Neuronal stem cell (in vitro differentiated cells): ENCODE measurements at regions not wholly inside any gene's neighbourhood (a gene's known extent, or its start where the extent isn't known, plus 50 kb on each side); places are given as distances from the start of the nearest gene placed in this dataset.

Source experiments
- DNase-seq: peaks from one replicate; pipeline ENCODE4 v3.0.0-alpha.2; 2013; ENCODE audit warnings: low spot score
- H2AFZ ChIP-seq: one replicate; pipeline ENCODE4 v1.6.1; 2013; ENCODE audit warnings: mild to moderate bottlenecking, low read length, inconsistent platforms
- H2AK5ac ChIP-seq: 2 replicates; pipeline ENCODE4 v1.6.1; 2013; ENCODE audit warnings: low read depth, mild to moderate bottlenecking, inconsistent platforms, low read length, moderate library complexity, mixed read lengths
- H2BK120ac ChIP-seq: 2 replicates; pipeline ENCODE4 v1.6.1; 2013; ENCODE audit warnings: low read depth, mild to moderate bottlenecking, inconsistent platforms, low read length, moderate library complexity, mixed read lengths
- H2BK12ac ChIP-seq: one replicate; pipeline ENCODE4 v1.6.1; 2013; ENCODE audit warnings: low read length, inconsistent platforms
- H2BK15ac ChIP-seq: 2 replicates; pipeline ENCODE4 v1.6.1; 2013; ENCODE audit warnings: mild to moderate bottlenecking, low read length, inconsistent platforms, mixed read lengths
- H2BK5ac ChIP-seq: one replicate; pipeline ENCODE4 v1.6.1; 2013; ENCODE audit warnings: inconsistent platforms, mild to moderate bottlenecking, low read length, moderate library complexity
- H3K14ac ChIP-seq: one replicate; pipeline ENCODE4 v1.6.1; 2013; ENCODE audit warnings: low read length, inconsistent platforms
- H3K18ac ChIP-seq: 2 replicates; pipeline ENCODE4 v1.6.1; 2013; ENCODE audit warnings: low read length, inconsistent platforms
- H3K23ac ChIP-seq: 2 replicates; pipeline ENCODE4 v1.6.1; 2013; ENCODE audit warnings: low read depth, mild to moderate bottlenecking, mixed read lengths, low read length, inconsistent platforms; ENCODE audit not compliant: poor library complexity
- H3K27ac ChIP-seq: replicated peaks from 3 replicates; pipeline ENCODE4 v1.5.1; 2013; ENCODE audit warnings: low read length, inconsistent platforms
- H3K27me3 ChIP-seq, 3 experiments: 2 replicates each; pipeline ENCODE4 v1.6.1; 2013; ENCODE audit warnings: low read length in 3 of 3, mild to moderate bottlenecking in 2 of 3, inconsistent platforms in 1 of 3, low read depth in 1 of 3, mixed read lengths in 1 of 3, moderate library complexity in 1 of 3; ENCODE audit not compliant: control insufficient read depth in 3 of 3, insufficient read depth in 3 of 3
- H3K36me3 ChIP-seq, 2 donors: replicated peaks in 1 of 2; 2 replicates each; pipeline ENCODE4 v1.6.1; 2013; ENCODE audit warnings: low read length in 2 of 2; ENCODE audit not compliant: control insufficient read depth in 2 of 2, insufficient read depth in 2 of 2
- H3K4ac ChIP-seq: 2 replicates; pipeline ENCODE4 v1.6.1; 2013; ENCODE audit warnings: inconsistent platforms, mild to moderate bottlenecking, low read length, moderate library complexity
- H3K4me1 ChIP-seq, 2 donors: 1 replicate in 1 of 2; 2 replicates in 1 of 2; pipeline ENCODE4 v1.6.1; 2013; ENCODE audit warnings: low read length in 2 of 2, low read depth in 1 of 2; ENCODE audit not compliant: control insufficient read depth in 2 of 2, insufficient read depth in 1 of 2
- H3K4me2 ChIP-seq: one replicate; pipeline ENCODE4 v1.6.1; 2013; ENCODE audit warnings: mild to moderate bottlenecking, low read length, inconsistent platforms; ENCODE audit not compliant: insufficient read depth, poor library complexity, severe bottlenecking
- H3K4me3 ChIP-seq, 2 donors: 2 replicates each; pipeline ENCODE4 v1.5.1; 2013; ENCODE audit warnings: low read length in 2 of 2, mild to moderate bottlenecking in 2 of 2, inconsistent platforms in 1 of 2, moderate library complexity in 1 of 2
- H3K79me1 ChIP-seq: one replicate; pipeline ENCODE4 v1.6.1; 2013; ENCODE audit warnings: low read depth, mild to moderate bottlenecking, inconsistent platforms, low read length, moderate library complexity
- H3K9ac ChIP-seq: one replicate; pipeline ENCODE4 v1.6.1; 2013; ENCODE audit warnings: mild to moderate bottlenecking, low read depth, low read length, inconsistent platforms; ENCODE audit not compliant: poor library complexity
- H3K9me3 ChIP-seq, 2 donors: replicated peaks in 1 of 2; 2 replicates each; pipeline versions ENCODE3 to v1.6.1; 2013; ENCODE audit warnings: low read length in 2 of 2, mild to moderate bottlenecking in 2 of 2, inconsistent platforms in 1 of 2, low read depth in 1 of 2, mixed read lengths in 1 of 2, moderate library complexity in 1 of 2; ENCODE audit not compliant: control insufficient read depth in 2 of 2, insufficient read depth in 1 of 2
- H4K8ac ChIP-seq: one replicate; pipeline ENCODE4 v1.6.1; 2013; ENCODE audit warnings: low read depth, mild to moderate bottlenecking, inconsistent platforms, low read length, moderate library complexity
- H4K91ac ChIP-seq: one replicate; pipeline ENCODE4 v1.6.1; 2013; ENCODE audit warnings: low read length, low read depth, mild to moderate bottlenecking, inconsistent platforms; ENCODE audit not compliant: poor library complexity
- WGBS, 2 donors: extraction: QIAGEN DNeasy Blood & Tissue Kit; methylation state at CpG; one replicate each; pipeline ENCODE4 v1.1.7; 2013; ENCODE audit warnings: missing lambda C conversion rate in 2 of 2, mixed read lengths in 1 of 2; ENCODE audit not compliant: insufficient read length in 2 of 2, insufficient replicate concordance in 1 of 2; ENCODE audit errors: extremely low coverage in 2 of 2; 5-methylcytosine and 5-hydroxymethylcytosine counted together

- H3K9ac ChIP-seq = no peak overlapping the region
- no peaks in the 10 kb centered on the region for H3K36me3 ChIP-seq
- H3K27me3 ChIP-seq = no peaks in the 10 kb centered on the region
- H2AK5ac ChIP-seq = no peak overlapping the region
- H3K23ac ChIP-seq = no peak overlapping the region
- no peak for DNase-seq
- WGBS, 2 donors = no CpG with 5 or more reads among the region's 2 CpGs
- H3K4me2 ChIP-seq = no peak overlapping the region
- no peaks in the 10 kb centered on the region for H3K9me3 ChIP-seq
- H4K8ac ChIP-seq = no peak overlapping the region
- H3K4ac ChIP-seq = no peak overlapping the region
- no peak overlapping the region for H2BK120ac ChIP-seq
- H2AFZ ChIP-seq = no peak overlapping the region
- no peak overlapping the region for H3K18ac ChIP-seq
- no peak overlapping the region for H2BK15ac ChIP-seq
- H3K79me1 ChIP-seq = no peaks in the 10 kb centered on the region
- no peak overlapping the region for H3K27ac ChIP-seq
- H4K91ac ChIP-seq = no peak overlapping the region
- no peak overlapping the region for H3K14ac ChIP-seq
- H3K4me3 ChIP-seq = no peak overlapping the region
- H3K4me1 ChIP-seq = no peaks in the 10 kb centered on the region
- no peak overlapping the region for H2BK12ac ChIP-seq
- H2BK5ac ChIP-seq = no peak overlapping the region
These were observed 603.7 kb upstream of the ZEB2 start for GRCh38 chr2:145123606-145124005.

- H3K36me3 ChIP-seq = no peaks in the 10 kb centered on the region
- WGBS, 2 donors = no CpG with 5 or more reads among the region's 1 CpG
- no peak overlapping the region for H2BK12ac ChIP-seq
- no peak overlapping the region for H3K4me2 ChIP-seq
- no peak overlapping the region for H3K9ac ChIP-seq
- H2BK5ac ChIP-seq = no peak overlapping the region
- peaks cover 0 to 4% of the 10 kb centered on the region in 2 donors for H3K4me1 ChIP-seq
- no peaks in the 10 kb centered on the region for H3K9me3 ChIP-seq
- H3K4me3 ChIP-seq = no peak overlapping the region
- H4K8ac ChIP-seq = no peak overlapping the region
- H3K4ac ChIP-seq = no peak overlapping the region
- no peaks in the 10 kb centered on the region for H3K27me3 ChIP-seq
- no peak overlapping the region for H2BK120ac ChIP-seq
- H3K27ac ChIP-seq = no peak overlapping the region
- H3K14ac ChIP-seq = no peak overlapping the region
- no peak overlapping the region for H4K91ac ChIP-seq
- no peak overlapping the region for H2AK5ac ChIP-seq
- H2BK15ac ChIP-seq = no peak overlapping the region
- no peak overlapping the region for H2AFZ ChIP-seq
- H3K23ac ChIP-seq = no peak overlapping the region
- no peak for DNase-seq
- H3K18ac ChIP-seq = no peak overlapping the region
- no peaks in the 10 kb centered on the region for H3K79me1 ChIP-seq
These were observed 599.3 kb upstream of the ZEB2 start for GRCh38 chr2:145119225-145119624.

GRCh38 chr2:145116834-145117725, 597.2 kb upstream of the ZEB2 start:
- Histone ChIP-seq H2BK120ac (no peak overlapping the region), H3K27me3 (no peaks in the 10 kb centered on the region), H2BK12ac (no peak overlapping the region), H3K36me3 (no peaks in the 10 kb centered on the region), H2AFZ (peak overlapping the region; percentile 55), H4K8ac (no peak overlapping the region), H2AK5ac (no peak overlapping the region), H2BK15ac (no peak overlapping the region), H4K91ac (no peak overlapping the region), H3K9ac (no peak overlapping the region), H3K14ac (no peak overlapping the region), H3K4me3 (no peak overlapping the region), H3K18ac (no peak overlapping the region), H3K9me3 (no peaks in the 10 kb centered on the region), H3K23ac (no peak overlapping the region), H3K4ac (no peak overlapping the region), H3K27ac (no peak overlapping the region), H2BK5ac (no peak overlapping the region), H3K79me1 (no peaks in the 10 kb centered on the region), H3K4me1 (peaks cover 0 to 4% of the 10 kb centered on the region in 2 donors), H3K4me2 (no peak overlapping the region)
- WGBS, 2 donors = no CpG with 5 or more reads among the region's 5 CpGs
- no peak for DNase-seq

- H2BK12ac ChIP-seq = no peak overlapping the region
- no peak overlapping the region for H2AK5ac ChIP-seq
- H3K18ac ChIP-seq = no peak overlapping the region
- no peaks in the 10 kb centered on the region for H3K79me1 ChIP-seq
- H3K9ac ChIP-seq = no peak overlapping the region
- H3K9me3 ChIP-seq = no peaks in the 10 kb centered on the region
- H3K4ac ChIP-seq = no peak overlapping the region
- no peak overlapping the region for H3K4me3 ChIP-seq
- H3K36me3 ChIP-seq = no peaks in the 10 kb centered on the region
- no peak overlapping the region for H2AFZ ChIP-seq
- no CpG with 5 or more reads among the region's 2 CpGs for WGBS, 2 donors
- H4K91ac ChIP-seq = no peak overlapping the region
- no peak overlapping the region for H3K23ac ChIP-seq
- H2BK120ac ChIP-seq = no peak overlapping the region
- no peak overlapping the region for H2BK15ac ChIP-seq
- no peaks in the 10 kb centered on the region for H3K27me3 ChIP-seq
- H2BK5ac ChIP-seq = no peak overlapping the region
- no peak overlapping the region for H3K14ac ChIP-seq
- DNase-seq = no peak
- H4K8ac ChIP-seq = no peak overlapping the region
- H3K27ac ChIP-seq = no peak overlapping the region
- no peak overlapping the region for H3K4me2 ChIP-seq
- H3K4me1 ChIP-seq = peaks cover 0 to 9% of the 10 kb centered on the region in 2 donors
These were observed 596.1 kb upstream of the ZEB2 start for GRCh38 chr2:145116056-145116455.
